K562 (cell line): ENCODE measurements at regions not wholly inside any gene's neighbourhood (a gene's known extent, or its start where the extent isn't known, plus 50 kb on each side); places are given as distances from the start of the nearest gene placed in this dataset.

ENCODE experiments used
- C11orf30 ChIP-seq: fragments of 450-650 bp; IDR thresholded peaks from 2 replicates; pipeline ENCODE4 v1.6.1; 2016; ENCODE audit warnings: low read depth, mild to moderate bottlenecking
- CREBBP ChIP-seq: IDR thresholded peaks from one replicate; pipeline ENCODE4 v1.6.1; 2012; ENCODE audit warnings: low read depth, mild to moderate bottlenecking, control low read depth, inconsistent platforms, low read length
- EP400 ChIP-seq: fragments of 450-650 bp; IDR thresholded peaks from 2 replicates; pipeline ENCODE4 v1.6.1; 2017; ENCODE audit warnings: antibody characterized with exemption, mild to moderate bottlenecking, moderate library complexity
- ETV6 ChIP-seq, 3 experiments: fragments of 150-350 bp in 1 of 3; sonication (generic) in 1 of 3; formaldehyde crosslinking in 1 of 3; IDR thresholded peaks; 2 replicates each; pipeline versions ENCODE4 v1.6.1 to v1.8.0; 2014 to 2022; ENCODE audit warnings: borderline replicate concordance in 2 of 3, low read depth in 2 of 3, antibody characterized with exemption in 1 of 3, low read length in 1 of 3, mild to moderate bottlenecking in 1 of 3, missing genetic modification reagents in 1 of 3
- NR2C2 ChIP-seq, 2 experiments: fragments of 200-800 bp in 1 of 2; sonication (Bioruptor generic) in 1 of 2; sonication (generic) in 1 of 2; formaldehyde crosslinking in 1 of 2; IDR thresholded peaks; 2 replicates each; pipeline versions ENCODE4 v1.6.1 to v1.8.0; 2016 to 2022; ENCODE audit warnings: mild to moderate bottlenecking in 1 of 2, missing compliant biosample characterization in 1 of 2, missing genetic modification characterization in 1 of 2, missing genetic modification reagents in 1 of 2
- PML ChIP-seq: IDR thresholded peaks from 2 replicates; pipeline ENCODE4 v1.6.1; 2012; ENCODE audit warnings: low read length, inconsistent platforms
- TBL1XR1 ChIP-seq, 2 experiments: IDR thresholded peaks; 2 replicates each; pipeline ENCODE4 v1.6.1; 2012; ENCODE audit warnings: improper control_type of control experiment in 2 of 2, low read length in 2 of 2, mild to moderate bottlenecking in 1 of 2
- TRIM24 ChIP-seq, 2 experiments: fragments of 450-650 bp; IDR thresholded peaks; 2 replicates each; pipeline ENCODE4 v1.6.1; 2016
- ZNF23 ChIP-seq: fragments of 250-450 bp; sonication (Bioruptor Pico); IDR thresholded peaks from 2 replicates; pipeline ENCODE4 v1.4.0; 2020; ENCODE audit warnings: mild to moderate bottlenecking
- TF ChIP-seq, protein P1 (sequence below): fragments of 450-650 bp; formaldehyde crosslinking; IDR thresholded peaks from 2 replicates; pipeline ENCODE4 v1.4.0; 2022; ENCODE audit warnings: missing genetic modification characterization
- TF ChIP-seq, protein P2 (sequence below), 2 experiments: fragments of 250-450 bp in 1 of 2; fragments of 450-650 bp in 1 of 2; sonication (Bioruptor Pico) in 1 of 2; IDR thresholded peaks; 2 replicates each; pipeline versions ENCODE4 v1.6.1 to v1.8.0; 2016 to 2021; ENCODE audit warnings: mild to moderate bottlenecking in 2 of 2, moderate library complexity in 2 of 2, missing compliant biosample characterization in 1 of 2, missing genetic modification characterization in 1 of 2
- TF ChIP-seq, protein P3 (sequence below): fragments of 450-650 bp; IDR thresholded peaks from 2 replicates; pipeline ENCODE4 v1.6.1; 2017; ENCODE audit warnings: mild to moderate bottlenecking, moderate library complexity
- TF ChIP-seq, protein P4 (sequence below): fragments of 450-650 bp; IDR thresholded peaks from 2 replicates; pipeline ENCODE4 v1.6.1; 2016
- TF ChIP-seq, protein P5 (sequence below): fragments of 450-650 bp; IDR thresholded peaks from 2 replicates; pipeline ENCODE4 v1.6.1; 2016; ENCODE audit warnings: missing biosample characterization, missing genetic modification characterization
- TF ChIP-seq, protein P6 (sequence below), 2 experiments: IDR thresholded peaks in 1 of 2; conservative IDR thresholded peaks in 1 of 2; 2 replicates each; pipeline ENCODE4 v1.6.1; 2016; ENCODE audit warnings: low read depth in 2 of 2, mild to moderate bottlenecking in 1 of 2, missing compliant biosample characterization in 1 of 2, missing genetic modification characterization in 1 of 2, moderate library complexity in 1 of 2

DNA sequence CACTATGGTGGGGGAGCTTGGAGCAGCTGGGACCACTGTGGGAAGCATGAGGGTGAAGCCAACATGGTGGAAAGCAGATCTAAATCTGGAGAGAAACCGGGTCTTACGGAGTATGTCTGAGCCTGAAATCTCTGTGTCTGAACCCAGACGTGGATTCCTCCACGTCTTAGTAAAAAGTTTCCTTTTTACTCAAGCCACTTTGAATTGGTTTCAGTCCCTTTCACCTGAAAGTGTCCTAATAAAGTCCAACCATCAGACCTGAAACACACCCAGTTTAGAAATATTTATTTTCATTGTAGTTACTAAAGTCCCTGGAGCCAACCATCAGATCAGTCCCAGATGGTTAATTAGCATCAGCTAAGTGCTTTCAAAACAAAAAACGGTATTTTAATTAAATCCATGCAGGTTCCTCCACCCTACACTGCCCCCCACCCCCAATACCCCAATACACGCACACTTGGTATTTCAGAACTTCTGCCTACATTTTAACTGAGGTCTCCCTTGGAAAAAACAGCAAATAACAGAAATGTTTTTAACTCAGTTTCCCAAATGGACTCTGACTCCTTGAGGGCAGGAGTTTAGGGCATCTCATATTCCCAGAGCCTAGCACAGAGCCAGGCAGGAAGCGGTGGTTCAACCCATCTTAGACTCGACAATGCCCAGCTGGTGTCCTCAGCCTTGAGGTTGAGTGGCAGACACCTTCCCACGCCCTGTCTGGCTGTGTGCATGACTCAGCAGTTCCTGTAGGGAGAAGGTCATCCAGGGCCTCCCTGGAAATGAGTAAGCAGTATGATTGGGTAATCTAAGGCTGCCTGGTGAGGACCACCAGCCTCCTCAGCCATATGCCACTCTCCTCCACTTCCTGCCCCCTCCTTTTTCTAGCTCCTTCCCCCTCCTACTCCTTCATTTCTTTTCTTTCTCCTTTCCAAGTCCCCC lies 175.8 kb downstream of the TTC8 start (continued):
- TF ChIP-seq ZNF23 (no peak), EP400 (peak; percentile 36; the same call in 1 of the 2 replicates), TRIM24 (IDR thresholded peaks at IDR 0.05) (peak; percentile 66 to 82; a peak in 3 of 4 replicates), NR2C2 (CRISPR knock-in tag; IDR thresholded peaks at IDR 0.05) (no peak), NR2C2 (tag; IDR thresholded peaks at IDR 0.05) (0 out of 2 replicates have a peak, but pooled peaks have one; percentile 14), ETV6 (IDR thresholded peaks at IDR 0.05; ENCODE audit: borderline replicate concordance in 1 of 2, low read depth in 2 of 2, low read length in 1 of 2) (no peak), ETV6 (CRISPR knock-in tag; IDR thresholded peaks at IDR 0.05; ENCODE audit: borderline replicate concordance) (no peak), PML (no peak), CREBBP (no peak), TBL1XR1 (IDR thresholded peaks at IDR 0.05; ENCODE audit: low read length in 2 of 2) (peak; percentile 25 to 69; a peak in 2 of 4 replicates), C11orf30 (peak; percentile 97)
- TF ChIP-seq, protein P1, sequence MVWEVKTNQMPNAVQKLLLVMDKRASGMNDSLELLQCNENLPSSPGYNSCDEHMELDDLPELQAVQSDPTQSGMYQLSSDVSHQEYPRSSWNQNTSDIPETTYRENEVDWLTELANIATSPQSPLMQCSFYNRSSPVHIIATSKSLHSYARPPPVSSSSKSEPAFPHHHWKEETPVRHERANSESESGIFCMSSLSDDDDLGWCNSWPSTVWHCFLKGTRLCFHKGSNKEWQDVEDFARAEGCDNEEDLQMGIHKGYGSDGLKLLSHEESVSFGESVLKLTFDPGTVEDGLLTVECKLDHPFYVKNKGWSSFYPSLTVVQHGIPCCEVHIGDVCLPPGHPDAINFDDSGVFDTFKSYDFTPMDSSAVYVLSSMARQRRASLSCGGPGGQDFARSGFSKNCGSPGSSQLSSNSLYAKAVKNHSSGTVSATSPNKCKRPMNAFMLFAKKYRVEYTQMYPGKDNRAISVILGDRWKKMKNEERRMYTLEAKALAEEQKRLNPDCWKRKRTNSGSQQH (CRISPR knock-in tag), result no peak
- TF ChIP-seq, protein P2, sequence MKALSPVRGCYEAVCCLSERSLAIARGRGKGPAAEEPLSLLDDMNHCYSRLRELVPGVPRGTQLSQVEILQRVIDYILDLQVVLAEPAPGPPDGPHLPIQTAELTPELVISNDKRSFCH (CRISPR knock-in tag; IDR thresholded peaks at IDR 0.05), result no peak
- TF ChIP-seq, protein P2 (tag; IDR thresholded peaks at IDR 0.05), result no peak
- TF ChIP-seq, protein P3, sequence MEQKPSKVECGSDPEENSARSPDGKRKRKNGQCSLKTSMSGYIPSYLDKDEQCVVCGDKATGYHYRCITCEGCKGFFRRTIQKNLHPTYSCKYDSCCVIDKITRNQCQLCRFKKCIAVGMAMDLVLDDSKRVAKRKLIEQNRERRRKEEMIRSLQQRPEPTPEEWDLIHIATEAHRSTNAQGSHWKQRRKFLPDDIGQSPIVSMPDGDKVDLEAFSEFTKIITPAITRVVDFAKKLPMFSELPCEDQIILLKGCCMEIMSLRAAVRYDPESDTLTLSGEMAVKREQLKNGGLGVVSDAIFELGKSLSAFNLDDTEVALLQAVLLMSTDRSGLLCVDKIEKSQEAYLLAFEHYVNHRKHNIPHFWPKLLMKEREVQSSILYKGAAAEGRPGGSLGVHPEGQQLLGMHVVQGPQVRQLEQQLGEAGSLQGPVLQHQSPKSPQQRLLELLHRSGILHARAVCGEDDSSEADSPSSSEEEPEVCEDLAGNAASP, result peak; percentile 81
- TF ChIP-seq, protein P4, sequence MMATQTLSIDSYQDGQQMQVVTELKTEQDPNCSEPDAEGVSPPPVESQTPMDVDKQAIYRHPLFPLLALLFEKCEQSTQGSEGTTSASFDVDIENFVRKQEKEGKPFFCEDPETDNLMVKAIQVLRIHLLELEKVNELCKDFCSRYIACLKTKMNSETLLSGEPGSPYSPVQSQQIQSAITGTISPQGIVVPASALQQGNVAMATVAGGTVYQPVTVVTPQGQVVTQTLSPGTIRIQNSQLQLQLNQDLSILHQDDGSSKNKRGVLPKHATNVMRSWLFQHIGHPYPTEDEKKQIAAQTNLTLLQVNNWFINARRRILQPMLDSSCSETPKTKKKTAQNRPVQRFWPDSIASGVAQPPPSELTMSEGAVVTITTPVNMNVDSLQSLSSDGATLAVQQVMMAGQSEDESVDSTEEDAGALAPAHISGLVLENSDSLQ, result peak; percentile 92
- TF ChIP-seq, protein P5, sequence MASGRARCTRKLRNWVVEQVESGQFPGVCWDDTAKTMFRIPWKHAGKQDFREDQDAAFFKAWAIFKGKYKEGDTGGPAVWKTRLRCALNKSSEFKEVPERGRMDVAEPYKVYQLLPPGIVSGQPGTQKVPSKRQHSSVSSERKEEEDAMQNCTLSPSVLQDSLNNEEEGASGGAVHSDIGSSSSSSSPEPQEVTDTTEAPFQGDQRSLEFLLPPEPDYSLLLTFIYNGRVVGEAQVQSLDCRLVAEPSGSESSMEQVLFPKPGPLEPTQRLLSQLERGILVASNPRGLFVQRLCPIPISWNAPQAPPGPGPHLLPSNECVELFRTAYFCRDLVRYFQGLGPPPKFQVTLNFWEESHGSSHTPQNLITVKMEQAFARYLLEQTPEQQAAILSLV (tag), result 0 out of 2 replicates have a peak, but pooled peaks have one; percentile 9
- TF ChIP-seq, protein P6, sequence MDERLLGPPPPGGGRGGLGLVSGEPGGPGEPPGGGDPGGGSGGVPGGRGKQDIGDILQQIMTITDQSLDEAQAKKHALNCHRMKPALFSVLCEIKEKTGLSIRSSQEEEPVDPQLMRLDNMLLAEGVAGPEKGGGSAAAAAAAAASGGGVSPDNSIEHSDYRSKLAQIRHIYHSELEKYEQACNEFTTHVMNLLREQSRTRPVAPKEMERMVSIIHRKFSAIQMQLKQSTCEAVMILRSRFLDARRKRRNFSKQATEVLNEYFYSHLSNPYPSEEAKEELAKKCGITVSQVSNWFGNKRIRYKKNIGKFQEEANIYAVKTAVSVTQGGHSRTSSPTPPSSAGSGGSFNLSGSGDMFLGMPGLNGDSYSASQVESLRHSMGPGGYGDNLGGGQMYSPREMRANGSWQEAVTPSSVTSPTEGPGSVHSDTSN (CRISPR knock-in tag; IDR thresholded peaks at IDR 0.05; ENCODE audit: low read depth), result peak; percentile 52; the same call in 1 of the 2 replicates
- TF ChIP-seq, protein P6 (tag; conservative IDR thresholded peaks at IDR 0.05; ENCODE audit: low read depth), result peak; percentile 75
